NT2/D1 (cell line): ENCODE measurements at regions not wholly inside any gene's neighbourhood (a gene's known extent, or its start where the extent isn't known, plus 50 kb on each side); places are given as distances from the start of the nearest gene placed in this dataset.

ENCODE experiments used
- YY1 ChIP-seq: IDR thresholded peaks from 2 replicates; pipeline ENCODE4 v1.6.1; 2011; ENCODE audit not compliant: insufficient read length, insufficient read depth
- ZNF274 ChIP-seq: IDR thresholded peaks from 2 replicates; pipeline ENCODE4 v1.6.1; 2011; ENCODE audit warnings: mild to moderate bottlenecking, low read depth, low read length

DNA sequence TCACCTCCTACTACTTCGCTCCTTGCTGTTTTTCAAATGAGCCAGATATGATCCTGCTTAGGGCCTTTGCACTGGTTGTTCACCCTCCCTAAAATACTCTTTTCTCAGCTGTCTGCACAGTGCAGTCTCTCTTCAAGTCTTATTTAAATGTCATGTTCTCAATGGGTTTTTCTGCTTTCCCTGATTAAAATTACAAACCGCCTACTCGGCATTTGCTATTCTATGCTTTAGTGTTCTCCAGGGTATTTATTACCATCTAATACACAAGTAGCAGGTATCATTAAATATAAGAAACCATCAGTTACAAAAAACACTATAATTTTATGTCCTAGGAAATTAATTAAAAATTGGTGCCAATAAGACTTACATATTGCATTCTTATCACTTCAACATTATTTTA is 108.0 kb upstream of the TMTC1 start:
- no peak for TF ChIP-seq ZNF274
- TF ChIP-seq YY1, result no peak
